ENCODE measurements at regions not wholly inside any gene's neighbourhood (a gene's known extent, or its start where the extent isn't known, plus 50 kb on each side); places are given as distances from the start of the nearest gene placed in this dataset.

DNA sequence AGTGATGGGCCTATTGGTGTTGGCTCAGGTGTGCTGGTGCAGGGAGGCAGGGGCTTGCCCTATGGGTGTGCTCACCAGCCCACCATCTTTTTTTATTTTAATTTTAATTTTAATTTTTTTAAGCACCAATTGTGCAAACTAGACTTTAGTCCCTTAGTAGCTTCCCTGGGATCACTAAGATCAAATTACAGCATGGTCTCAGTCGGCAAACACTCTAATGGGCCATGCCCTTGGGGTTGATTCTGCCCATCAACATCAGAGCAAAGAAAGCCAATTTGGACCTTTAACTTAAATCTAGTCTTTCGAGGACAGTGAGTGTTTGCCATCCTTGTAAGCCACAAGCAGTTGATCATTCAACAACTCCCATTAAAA lies 64.7 kb upstream of the KCNE2 start:
- TF ChIP-seq, protein P1, sequence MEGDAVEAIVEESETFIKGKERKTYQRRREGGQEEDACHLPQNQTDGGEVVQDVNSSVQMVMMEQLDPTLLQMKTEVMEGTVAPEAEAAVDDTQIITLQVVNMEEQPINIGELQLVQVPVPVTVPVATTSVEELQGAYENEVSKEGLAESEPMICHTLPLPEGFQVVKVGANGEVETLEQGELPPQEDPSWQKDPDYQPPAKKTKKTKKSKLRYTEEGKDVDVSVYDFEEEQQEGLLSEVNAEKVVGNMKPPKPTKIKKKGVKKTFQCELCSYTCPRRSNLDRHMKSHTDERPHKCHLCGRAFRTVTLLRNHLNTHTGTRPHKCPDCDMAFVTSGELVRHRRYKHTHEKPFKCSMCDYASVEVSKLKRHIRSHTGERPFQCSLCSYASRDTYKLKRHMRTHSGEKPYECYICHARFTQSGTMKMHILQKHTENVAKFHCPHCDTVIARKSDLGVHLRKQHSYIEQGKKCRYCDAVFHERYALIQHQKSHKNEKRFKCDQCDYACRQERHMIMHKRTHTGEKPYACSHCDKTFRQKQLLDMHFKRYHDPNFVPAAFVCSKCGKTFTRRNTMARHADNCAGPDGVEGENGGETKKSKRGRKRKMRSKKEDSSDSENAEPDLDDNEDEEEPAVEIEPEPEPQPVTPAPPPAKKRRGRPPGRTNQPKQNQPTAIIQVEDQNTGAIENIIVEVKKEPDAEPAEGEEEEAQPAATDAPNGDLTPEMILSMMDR (IDR thresholded peaks at IDR 0.05; ENCODE audit: insufficient read depth, missing control alignments): no peak
- DNase-seq (ENCODE audit: insufficient read length, low spot score) (no peak), FAIRE-seq (no peak)

- TF ChIP-seq, protein P1 (IDR thresholded peaks at IDR 0.05; ENCODE audit: insufficient read depth, missing control alignments): no peak
- DNase-seq (ENCODE audit: insufficient read length, low spot score): no peak
- FAIRE-seq: no peak
These were observed 61.3 kb upstream of the KCNE2 start for GRCh38 chr21:34302521-34302920.

- FAIRE-seq (no peak), DNase-seq (ENCODE audit: insufficient read length, low spot score) (no peak)
- TF ChIP-seq, protein P1 (IDR thresholded peaks at IDR 0.05; ENCODE audit: insufficient read depth, missing control alignments): no peak
These were observed 57.9 kb upstream of the KCNE2 start for GRCh38 chr21:34305605-34306604.

DNA sequence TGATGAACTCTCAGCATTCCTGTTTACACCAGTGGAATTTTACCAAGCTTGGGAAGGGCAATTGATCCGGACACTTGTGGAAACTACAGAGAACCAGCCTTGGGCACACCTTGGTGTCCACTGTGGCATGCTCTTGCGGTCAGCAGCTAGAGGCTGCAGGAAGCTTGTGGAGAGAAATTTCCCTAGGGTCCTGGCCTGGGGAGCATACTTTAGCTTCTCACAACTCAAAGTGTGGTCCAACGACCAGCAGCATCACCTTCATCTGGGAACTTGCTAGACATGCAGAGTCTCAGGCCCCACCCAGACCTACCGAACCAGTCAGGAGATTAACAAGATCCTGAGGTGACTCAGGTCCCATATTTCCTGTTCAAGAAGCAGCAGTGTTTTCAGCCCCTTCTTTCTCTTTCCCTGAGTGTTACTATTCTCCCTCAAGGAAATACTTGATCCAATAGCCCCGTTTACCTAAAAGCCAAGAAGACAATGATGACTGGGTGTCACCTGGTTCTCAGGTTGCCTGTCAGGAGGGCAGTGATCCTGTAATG lies 55.7 kb upstream of the KCNE2 start:
- TF ChIP-seq, protein P1 (IDR thresholded peaks at IDR 0.05; ENCODE audit: insufficient read depth, missing control alignments): no peak
- no peak for DNase-seq (ENCODE audit: insufficient read length, low spot score)
- FAIRE-seq: no peak

DNA sequence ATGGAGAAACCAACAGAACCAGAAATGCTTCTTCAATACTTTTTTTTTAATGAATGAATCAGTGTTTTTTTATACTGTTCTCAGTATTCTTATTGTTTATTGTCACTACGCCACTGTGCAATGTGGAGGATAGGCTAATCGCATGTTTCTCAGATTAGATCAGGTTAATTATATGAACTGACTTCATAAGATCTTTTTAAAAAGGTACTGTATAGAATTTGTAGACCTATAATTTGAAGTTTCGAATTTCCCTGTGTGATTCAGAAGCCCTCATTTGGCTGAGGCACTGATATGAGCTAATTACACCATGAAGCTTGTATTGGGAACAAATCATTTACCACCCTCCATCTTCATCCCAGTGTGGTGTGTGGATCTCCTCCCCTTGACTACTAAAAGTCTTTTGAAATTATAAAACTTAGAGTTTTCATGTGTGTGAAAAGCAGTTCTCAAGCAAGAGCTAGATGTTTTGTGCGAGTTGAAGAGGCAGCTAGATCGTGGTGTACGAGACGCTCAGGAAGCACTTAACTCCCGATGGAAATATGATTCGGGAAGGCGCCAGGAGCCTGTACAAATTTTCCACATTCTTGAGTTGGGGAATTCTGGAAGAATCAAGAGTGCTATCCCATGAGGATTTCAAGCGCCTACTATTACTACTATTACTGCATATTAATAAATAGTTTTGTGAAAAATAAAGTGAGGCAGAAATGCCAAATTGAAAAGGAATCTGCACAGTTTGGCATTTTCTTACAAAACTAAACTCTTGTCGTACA lies 52.1 kb upstream of the KCNE2 start:
- FAIRE-seq (no peak), DNase-seq (ENCODE audit: insufficient read length, low spot score) (no peak)
- TF ChIP-seq, protein P1 (IDR thresholded peaks at IDR 0.05; ENCODE audit: insufficient read depth, missing control alignments): no peak

DNA sequence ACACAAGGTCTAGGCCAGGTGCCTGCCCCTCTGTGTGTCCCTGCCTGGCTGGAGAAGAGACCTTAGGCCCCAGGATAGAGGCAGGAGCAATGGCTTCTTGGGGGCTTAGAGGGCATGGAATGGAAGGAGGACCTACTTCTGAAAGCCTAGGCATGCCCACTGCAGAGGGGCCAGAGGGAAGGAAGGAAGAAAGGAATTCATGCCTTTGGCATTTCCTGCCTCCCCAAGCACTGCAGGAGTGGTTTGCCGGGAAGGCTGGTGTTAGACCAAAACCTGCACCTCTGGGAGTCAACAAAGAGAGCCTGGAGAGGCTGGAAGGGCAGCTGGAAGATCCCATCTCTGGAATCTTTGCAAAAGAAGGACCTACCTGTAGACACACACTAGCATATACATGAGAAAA lies 50.7 kb upstream of the KCNE2 start:
- DNase-seq (ENCODE audit: insufficient read length, low spot score) (no peak), FAIRE-seq (no peak)
- TF ChIP-seq, protein P1 (IDR thresholded peaks at IDR 0.05; ENCODE audit: insufficient read depth, missing control alignments): no peak

Measured in D721Med (cell line).